GM23338 (cell line): ENCODE measurements at regions not wholly inside any gene's neighbourhood (a gene's known extent, or its start where the extent isn't known, plus 50 kb on each side); places are given as distances from the start of the nearest gene placed in this dataset.

Source experiments
- ATAC-seq: fragments of 200-7000 bp; cut with Tn5 transposase; 3 replicates; pipeline ENCODE4 v1.9.1; 2020
- DNase-seq: peaks from one replicate; pipeline ENCODE4 v3.0.0-alpha.2; 2015; ENCODE audit warnings: low spot score
- H2AFZ ChIP-seq: fragments of 200-600 bp; sonication (generic); 2 replicates; pipeline ENCODE4 v1.8.0; 2016; ENCODE audit warnings: antibody characterized with exemption, mild to moderate bottlenecking, moderate library complexity
- H3F3A ChIP-seq: fragments of 200-600 bp; sonication (generic); replicated peaks from 2 replicates; pipeline ENCODE4 v1.8.0; 2017; ENCODE audit warnings: antibody characterized with exemption, mixed run types, low read depth
- H3K27ac ChIP-seq: fragments of 200-600 bp; sonication (generic); 2 replicates; pipeline ENCODE4 v1.6.1; 2016; ENCODE audit warnings: low read depth
- H3K27me3 ChIP-seq: fragments of 200-600 bp; sonication (generic); 2 replicates; pipeline ENCODE4 v1.8.0; 2016; ENCODE audit warnings: mild to moderate bottlenecking, mixed run types, moderate library complexity; ENCODE audit not compliant: insufficient read depth
- H3K36me3 ChIP-seq: fragments of 200-600 bp; sonication (generic); 2 replicates; pipeline ENCODE4 v1.8.0; 2016; ENCODE audit warnings: mild to moderate bottlenecking; ENCODE audit not compliant: insufficient read depth
- H3K4me1 ChIP-seq: fragments of 200-600 bp; sonication (generic); 2 replicates; pipeline ENCODE4 v1.8.0; 2016; ENCODE audit warnings: mild to moderate bottlenecking, moderate library complexity; ENCODE audit not compliant: insufficient read depth
- H3K4me2 ChIP-seq: fragments of 200-600 bp; sonication (generic); 2 replicates; pipeline ENCODE4 v1.7.1; 2017; ENCODE audit warnings: mixed run types
- H3K4me3 ChIP-seq: fragments of 200-600 bp; sonication (generic); 2 replicates; pipeline ENCODE4 v1.6.1; 2016; ENCODE audit warnings: mixed run types
- H3K79me2 ChIP-seq: fragments of 200-600 bp; sonication (generic); replicated peaks from 2 replicates; pipeline ENCODE4 v1.8.0; 2017; ENCODE audit warnings: mild to moderate bottlenecking; ENCODE audit not compliant: insufficient read depth
- H3K9me2 ChIP-seq: fragments of 200-600 bp; sonication (generic); 2 replicates; pipeline ENCODE4 v1.8.0; 2017; ENCODE audit not compliant: insufficient read depth
- H4K20me1 ChIP-seq: fragments of 200-600 bp; sonication (generic); replicated peaks from 2 replicates; pipeline ENCODE4 v1.8.0; 2017; ENCODE audit warnings: mild to moderate bottlenecking; ENCODE audit not compliant: insufficient read depth
- H3K27ac Mint-ChIP-seq: 2 replicates; pipeline ENCODE4 v1.8.0; 2020; ENCODE audit warnings: inconsistent platforms, mild to moderate bottlenecking, moderate library complexity, mixed read lengths
- H3K27me3 Mint-ChIP-seq: 3 replicates; pipeline ENCODE4 v1.8.0; 2022; ENCODE audit warnings: low read depth, mild to moderate bottlenecking, moderate library complexity, mixed read lengths, inconsistent platforms; ENCODE audit not compliant: insufficient read depth, poor library complexity
- H3K36me3 Mint-ChIP-seq: 3 replicates; pipeline ENCODE4 v1.8.0; 2021; ENCODE audit warnings: low read depth, mild to moderate bottlenecking, inconsistent platforms, moderate library complexity, mixed read lengths
- H3K4me1 Mint-ChIP-seq: 3 replicates; pipeline ENCODE4 v1.8.0; 2020; ENCODE audit warnings: mild to moderate bottlenecking, inconsistent platforms, mixed read lengths
- H3K4me3 Mint-ChIP-seq: 3 replicates; pipeline ENCODE4 v1.8.0; 2021; ENCODE audit warnings: moderate library complexity, mild to moderate bottlenecking, inconsistent platforms, mixed read lengths
- H3K9me3 Mint-ChIP-seq: 3 replicates; pipeline ENCODE4 v1.8.0; 2020; ENCODE audit warnings: moderate library complexity, mild to moderate bottlenecking, inconsistent platforms, mixed read lengths
- CTCF ChIP-seq, 2 experiments: fragments of 200-600 bp in 1 of 2; sonication (generic) in 1 of 2; conservative IDR thresholded peaks; 2 replicates each; pipeline versions ENCODE4 v1.5.1 to v1.6.1; 2016 to 2017; ENCODE audit warnings: antibody characterized with exemption in 2 of 2, low read depth in 2 of 2, mild to moderate bottlenecking in 2 of 2, moderate library complexity in 1 of 2
- ETS1 ChIP-seq: IDR thresholded peaks from 2 replicates; pipeline ENCODE4 v1.6.1; 2016; ENCODE audit warnings: antibody characterized with exemption
- EZH2 ChIP-seq: fragments of 200-600 bp; sonication (generic); IDR thresholded peaks from one replicate; pipeline ENCODE4 v1.8.0; 2017; ENCODE audit warnings: antibody characterized with exemption, mild to moderate bottlenecking, low read depth; ENCODE audit not compliant: unreplicated experiment
- JUNB ChIP-seq: IDR thresholded peaks from one replicate; pipeline ENCODE4 v1.6.1; 2016; ENCODE audit warnings: antibody characterized with exemption; ENCODE audit not compliant: unreplicated experiment
- POLR2AphosphoS5 ChIP-seq: IDR thresholded peaks from 2 replicates; pipeline ENCODE4 v1.6.1; 2016; ENCODE audit warnings: antibody characterized with exemption, low read depth
- ZNF114 ChIP-seq: fragments of 250-450 bp; sonication (Bioruptor Pico); IDR thresholded peaks from 2 replicates; pipeline ENCODE4 v1.5.0; 2020; ENCODE audit warnings: mild to moderate bottlenecking, moderate library complexity
- ZNF462 ChIP-seq: fragments of 250-450 bp; sonication (Bioruptor Pico); IDR thresholded peaks from 2 replicates; pipeline ENCODE4 v1.5.0; 2020; ENCODE audit warnings: mild to moderate bottlenecking, moderate library complexity

GRCh38 chr3:104234442-104235194, 1132.1 kb upstream of the ALCAM start (continued):
- no peak for TF ChIP-seq CTCF (conservative IDR thresholded peaks at IDR 0.05; ENCODE audit: low read depth in 2 of 2)

- DNase-seq (no peak), ATAC-seq (no peak)
- Histone ChIP-seq H3F3A (no peaks in the 10 kb centered on the region), H3K79me2 (no peaks in the 10 kb centered on the region), H3K4me2 (no peak overlapping the region), H3K4me1 (peaks cover 4% of the 10 kb centered on the region; the same call in 1 of the 2 replicates), H2AFZ (peak overlapping the region; percentile 48), H3K27ac (no peak overlapping the region), H3K9me2 (no peaks in the 10 kb centered on the region; the same call in 1 of the 2 replicates), H3K27me3 (no peaks in the 10 kb centered on the region), H3K4me3 (no peak overlapping the region), H3K36me3 (no peaks in the 10 kb centered on the region), H4K20me1 (no peaks in the 10 kb centered on the region)
- peaks cover 5% of the 10 kb centered on the region; the same call in 1 of the 3 replicates for H3K4me1 Mint-ChIP-seq
- no peak overlapping the region for H3K27ac Mint-ChIP-seq
- peaks cover 10% of the 10 kb centered on the region for H3K36me3 Mint-ChIP-seq
- H3K27me3 Mint-ChIP-seq: peaks cover 4% of the 10 kb centered on the region
- TF ChIP-seq CTCF (conservative IDR thresholded peaks at IDR 0.05; ENCODE audit: low read depth in 2 of 2) (no peak), ZNF462 (CRISPR knock-in tag) (no peak), POLR2AphosphoS5 (no peak), ETS1 (no peak), JUNB (no peak), ZNF114 (no peak), EZH2 (no peak)
- no peak overlapping the region for H3K4me3 Mint-ChIP-seq
- peaks cover 10% of the 10 kb centered on the region for H3K9me3 Mint-ChIP-seq
Measured at GRCh38 chr3:104244680-104245220, 1122.0 kb upstream of the ALCAM start.
